ENCODE measurements at regions not wholly inside any gene's neighbourhood (a gene's known extent, or its start where the extent isn't known, plus 50 kb on each side); places are given as distances from the start of the nearest gene placed in this dataset.
A peak's percentile ranks its signal among the peaks of the same experiment; 100 is the strongest.

- 87% methylated on average over 5 of the region's 6 CpGs for WGBS
- Histone ChIP-seq H3K4ac (ENCODE audit: low read depth in 1 of 2, low read length in 2 of 2) (no peak overlapping the region), H4K8ac (ENCODE audit: low read length) (no peak overlapping the region), H3K36me3 (ENCODE audit: control insufficient read depth in 1 of 2, insufficient read depth in 2 of 2, low read depth in 1 of 2, low read length in 2 of 2) (no peaks in the 10 kb centered on the region), H3K23ac (ENCODE audit: low read length in 2 of 2) (no peak overlapping the region), H3K4me2 (ENCODE audit: low read length, poor library complexity, severe bottlenecking) (no peak overlapping the region), H3K9ac (ENCODE audit: low read length) (no peak overlapping the region), H2BK15ac (ENCODE audit: low read depth, poor library complexity, severe bottlenecking) (no peak overlapping the region), H3K27ac (ENCODE audit: low read length, poor library complexity, severe bottlenecking) (no peak overlapping the region), H2AFZ (ENCODE audit: low read depth, low read length) (no peak overlapping the region), H3K18ac (ENCODE audit: low read depth in 1 of 2, low read length in 2 of 2) (no peak overlapping the region), H2BK120ac (ENCODE audit: low read depth, low read length) (no peak overlapping the region), H3K14ac (ENCODE audit: low read length in 2 of 2) (no peak overlapping the region), H2BK5ac (ENCODE audit: low read depth, low read length, poor library complexity, severe bottlenecking) (no peak overlapping the region), H2AK5ac (ENCODE audit: low read length, severe bottlenecking) (no peak overlapping the region), H2BK12ac (ENCODE audit: low read length in 2 of 2) (no peak overlapping the region), H3K9me3 (ENCODE audit: control insufficient read depth, low read length) (peaks cover 22% of the 10 kb centered on the region), H3K27me3 (ENCODE audit: control insufficient read depth in 1 of 2, insufficient read depth in 1 of 2, low read length in 2 of 2) (no peaks in the 10 kb centered on the region), H3K79me1 (replicated peaks; ENCODE audit: low read length, poor library complexity, severe bottlenecking) (no peaks in the 10 kb centered on the region), H3K4me3 (ENCODE audit: insufficient read depth in 1 of 2, low read depth in 1 of 2, low read length in 2 of 2) (no peak overlapping the region), H4K91ac (ENCODE audit: low read length) (no peak overlapping the region), H3K4me1 (ENCODE audit: control insufficient read depth, insufficient read depth, low read depth, low read length) (no peaks in the 10 kb centered on the region)
- DNase-seq = no peak
These were observed 750.3 kb upstream of the KCND2 start for GRCh38 chr7:119522698-119523097.

GRCh38 chr7:119545118-119545517, 727.9 kb upstream of the KCND2 start:
- Histone ChIP-seq H4K8ac (ENCODE audit: low read length) (no peak overlapping the region), H2BK12ac (ENCODE audit: low read length in 2 of 2) (no peak overlapping the region), H3K18ac (ENCODE audit: low read depth in 1 of 2, low read length in 2 of 2) (no peak overlapping the region), H3K36me3 (ENCODE audit: control insufficient read depth in 1 of 2, insufficient read depth in 2 of 2, low read depth in 1 of 2, low read length in 2 of 2) (no peaks in the 10 kb centered on the region), H3K23ac (ENCODE audit: low read length in 2 of 2) (no peak overlapping the region), H3K9ac (ENCODE audit: low read length) (no peak overlapping the region), H3K4me3 (ENCODE audit: insufficient read depth in 1 of 2, low read depth in 1 of 2, low read length in 2 of 2) (no peak overlapping the region), H3K4ac (ENCODE audit: low read depth in 1 of 2, low read length in 2 of 2) (no peak overlapping the region), H3K9me3 (ENCODE audit: control insufficient read depth, low read length) (no peaks in the 10 kb centered on the region), H3K4me1 (ENCODE audit: control insufficient read depth, insufficient read depth, low read depth, low read length) (no peaks in the 10 kb centered on the region), H3K14ac (ENCODE audit: low read length in 2 of 2) (no peak overlapping the region), H3K27ac (ENCODE audit: low read length, poor library complexity, severe bottlenecking) (no peak overlapping the region), H3K79me1 (replicated peaks; ENCODE audit: low read length, poor library complexity, severe bottlenecking) (no peaks in the 10 kb centered on the region), H3K27me3 (ENCODE audit: control insufficient read depth in 1 of 2, insufficient read depth in 1 of 2, low read length in 2 of 2) (no peaks in the 10 kb centered on the region), H2AFZ (ENCODE audit: low read depth, low read length) (no peak overlapping the region), H4K91ac (ENCODE audit: low read length) (no peak overlapping the region), H2AK5ac (ENCODE audit: low read length, severe bottlenecking) (no peak overlapping the region), H2BK120ac (ENCODE audit: low read depth, low read length) (no peak overlapping the region), H3K4me2 (ENCODE audit: low read length, poor library complexity, severe bottlenecking) (no peak overlapping the region), H2BK5ac (ENCODE audit: low read depth, low read length, poor library complexity, severe bottlenecking) (no peak overlapping the region), H2BK15ac (ENCODE audit: low read depth, poor library complexity, severe bottlenecking) (no peak overlapping the region)
- DNase-seq = peak; percentile 22

DNA sequence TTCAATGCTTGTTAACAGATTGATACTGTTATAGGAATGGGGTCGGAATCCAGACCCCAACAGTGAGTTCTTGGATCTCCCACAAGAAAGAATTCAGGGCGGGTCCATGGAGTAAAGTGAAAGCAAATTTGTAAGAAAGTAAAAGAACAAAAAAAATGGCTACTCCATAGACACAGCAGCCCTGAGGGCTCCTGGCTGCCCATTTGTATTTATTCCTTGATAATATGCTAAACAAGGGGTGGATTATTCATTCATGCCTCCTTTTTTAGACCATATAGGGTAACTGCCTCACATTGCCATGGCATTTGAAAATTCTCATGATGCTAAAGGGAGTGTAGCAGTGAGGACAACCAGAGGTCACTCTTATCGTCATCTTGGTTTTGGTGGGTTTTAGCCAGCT, 717.2 kb upstream of the KCND2 start:
- no peak overlapping the region for H4K91ac ChIP-seq (ENCODE audit: low read length)
- H2BK12ac ChIP-seq (ENCODE audit: low read length in 2 of 2) = no peak overlapping the region
- no peaks in the 10 kb centered on the region for H3K9me3 ChIP-seq (ENCODE audit: control insufficient read depth, low read length)
- H3K27ac ChIP-seq (ENCODE audit: low read length, poor library complexity, severe bottlenecking) = no peak overlapping the region
- no peak overlapping the region for H3K4me2 ChIP-seq (ENCODE audit: low read length, poor library complexity, severe bottlenecking)
- no peaks in the 10 kb centered on the region for H3K4me1 ChIP-seq (ENCODE audit: control insufficient read depth, insufficient read depth, low read depth, low read length)
- H3K14ac ChIP-seq (ENCODE audit: low read length in 2 of 2) = no peak overlapping the region
- H2BK15ac ChIP-seq (ENCODE audit: low read depth, poor library complexity, severe bottlenecking) = no peak overlapping the region
- WGBS = 100% methylated on average over 3 of the region's 3 CpGs
- H2BK5ac ChIP-seq (ENCODE audit: low read depth, low read length, poor library complexity, severe bottlenecking) = no peak overlapping the region
- no peak overlapping the region for H2AFZ ChIP-seq (ENCODE audit: low read depth, low read length)
- H3K9ac ChIP-seq (ENCODE audit: low read length) = no peak overlapping the region
- H2BK120ac ChIP-seq (ENCODE audit: low read depth, low read length) = no peak overlapping the region
- H3K4ac ChIP-seq (ENCODE audit: low read depth in 1 of 2, low read length in 2 of 2) = no peak overlapping the region
- no peak overlapping the region for H4K8ac ChIP-seq (ENCODE audit: low read length)
- H3K79me1 ChIP-seq (replicated peaks; ENCODE audit: low read length, poor library complexity, severe bottlenecking) = no peaks in the 10 kb centered on the region
- H3K4me3 ChIP-seq (ENCODE audit: insufficient read depth in 1 of 2, low read depth in 1 of 2, low read length in 2 of 2) = no peak overlapping the region
- H2AK5ac ChIP-seq (ENCODE audit: low read length, severe bottlenecking) = no peak overlapping the region
- H3K27me3 ChIP-seq (ENCODE audit: control insufficient read depth in 1 of 2, insufficient read depth in 1 of 2, low read length in 2 of 2) = no peaks in the 10 kb centered on the region
- H3K18ac ChIP-seq (ENCODE audit: low read depth in 1 of 2, low read length in 2 of 2) = no peak overlapping the region
- no peaks in the 10 kb centered on the region for H3K36me3 ChIP-seq (ENCODE audit: control insufficient read depth in 1 of 2, insufficient read depth in 2 of 2, low read depth in 1 of 2, low read length in 2 of 2)
- no peak overlapping the region for H3K23ac ChIP-seq (ENCODE audit: low read length in 2 of 2)
- no peak for DNase-seq

DNA sequence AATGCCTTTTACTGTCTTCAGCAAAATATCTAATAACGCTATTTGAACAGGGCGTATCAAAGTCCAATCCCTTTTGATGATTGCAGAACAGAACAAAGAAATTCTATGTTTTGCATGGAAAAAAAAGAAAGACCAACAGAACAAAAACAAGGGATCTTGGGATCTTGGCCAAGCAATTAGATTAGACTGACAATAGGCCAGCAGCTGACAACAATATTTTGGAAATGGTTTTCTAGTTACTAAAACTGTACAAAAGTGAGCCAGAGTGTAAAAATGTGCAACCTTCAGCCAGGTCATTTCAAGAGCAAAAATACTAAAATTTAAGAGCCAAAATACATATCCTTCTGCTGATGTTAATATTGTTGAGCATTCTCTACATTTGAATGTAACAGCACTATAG, 716.5 kb upstream of the KCND2 start:
- Histone ChIP-seq H3K27ac (ENCODE audit: low read length, poor library complexity, severe bottlenecking) (no peak overlapping the region), H3K4ac (ENCODE audit: low read depth in 1 of 2, low read length in 2 of 2) (no peak overlapping the region), H2AK5ac (ENCODE audit: low read length, severe bottlenecking) (no peak overlapping the region), H2AFZ (ENCODE audit: low read depth, low read length) (no peak overlapping the region), H3K4me2 (ENCODE audit: low read length, poor library complexity, severe bottlenecking) (no peak overlapping the region), H2BK15ac (ENCODE audit: low read depth, poor library complexity, severe bottlenecking) (no peak overlapping the region), H3K4me1 (ENCODE audit: control insufficient read depth, insufficient read depth, low read depth, low read length) (no peaks in the 10 kb centered on the region), H3K9me3 (ENCODE audit: control insufficient read depth, low read length) (no peaks in the 10 kb centered on the region), H2BK5ac (ENCODE audit: low read depth, low read length, poor library complexity, severe bottlenecking) (no peak overlapping the region), H3K27me3 (ENCODE audit: control insufficient read depth in 1 of 2, insufficient read depth in 1 of 2, low read length in 2 of 2) (no peaks in the 10 kb centered on the region), H4K91ac (ENCODE audit: low read length) (no peak overlapping the region), H3K36me3 (ENCODE audit: control insufficient read depth in 1 of 2, insufficient read depth in 2 of 2, low read depth in 1 of 2, low read length in 2 of 2) (no peaks in the 10 kb centered on the region), H2BK120ac (ENCODE audit: low read depth, low read length) (no peak overlapping the region), H3K4me3 (ENCODE audit: insufficient read depth in 1 of 2, low read depth in 1 of 2, low read length in 2 of 2) (no peak overlapping the region), H3K23ac (ENCODE audit: low read length in 2 of 2) (no peak overlapping the region), H4K8ac (ENCODE audit: low read length) (no peak overlapping the region), H3K9ac (ENCODE audit: low read length) (no peak overlapping the region), H2BK12ac (ENCODE audit: low read length in 2 of 2) (no peak overlapping the region), H3K18ac (ENCODE audit: low read depth in 1 of 2, low read length in 2 of 2) (no peak overlapping the region), H3K14ac (ENCODE audit: low read length in 2 of 2) (no peak overlapping the region), H3K79me1 (replicated peaks; ENCODE audit: low read length, poor library complexity, severe bottlenecking) (no peaks in the 10 kb centered on the region)
- WGBS = 100% methylated on average over 2 of the region's 2 CpGs
- DNase-seq = no peak

All from mesenchymal stem cell (in vitro differentiated cells and primary cell).